ENCODE measurements at regions not wholly inside any gene's neighbourhood (a gene's known extent, or its start where the extent isn't known, plus 50 kb on each side); places are given as distances from the start of the nearest gene placed in this dataset.

DNA sequence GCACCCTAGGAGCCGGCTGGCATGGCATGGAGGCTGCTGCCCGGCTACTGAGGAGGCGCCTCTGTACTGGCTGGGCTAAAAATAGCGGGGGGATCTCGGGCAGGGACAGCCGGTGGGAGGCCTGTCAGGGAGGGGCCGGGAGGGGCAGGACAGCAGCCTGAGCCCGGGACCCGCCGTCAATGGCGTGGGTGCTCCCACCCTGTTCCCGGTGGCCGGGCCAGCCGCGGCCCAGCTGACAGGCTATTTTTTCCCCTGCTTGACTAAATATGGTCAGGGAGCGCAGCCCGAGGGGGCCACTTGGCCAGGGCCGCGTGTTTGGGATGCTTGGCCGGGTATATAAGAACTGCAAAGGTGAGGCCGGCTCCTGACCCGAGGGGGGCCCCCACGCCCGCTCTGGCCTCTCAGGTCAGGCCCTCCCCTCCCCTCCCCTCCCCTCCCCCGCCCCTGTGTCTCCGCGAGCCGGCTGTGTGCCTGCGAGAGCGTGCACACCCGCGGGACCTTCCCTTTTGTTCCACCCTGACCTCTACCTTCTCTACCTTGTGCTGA lies 74.4 kb upstream of the GATA5 start:
- CTCF ChIA-PET: no interaction called here
- TF ChIP-seq CTCF (IDR thresholded peaks at IDR 0.05; ENCODE audit: control extremely low read depth, extremely low read depth, low read depth, missing control alignments): no peak
- POLR2A ChIA-PET: no interaction called here
- no peak for DNase-seq (ENCODE audit: extremely low spot score)

- no peak for TF ChIP-seq CTCF (IDR thresholded peaks at IDR 0.05; ENCODE audit: control extremely low read depth, extremely low read depth, low read depth, missing control alignments)
- no peak for DNase-seq (ENCODE audit: extremely low spot score)
- POLR2A ChIA-PET: no interaction called here
- CTCF ChIA-PET: no interaction called here
Observed at GRCh38 chr20:62551407-62552323, 75.9 kb upstream of the GATA5 start.

DNA sequence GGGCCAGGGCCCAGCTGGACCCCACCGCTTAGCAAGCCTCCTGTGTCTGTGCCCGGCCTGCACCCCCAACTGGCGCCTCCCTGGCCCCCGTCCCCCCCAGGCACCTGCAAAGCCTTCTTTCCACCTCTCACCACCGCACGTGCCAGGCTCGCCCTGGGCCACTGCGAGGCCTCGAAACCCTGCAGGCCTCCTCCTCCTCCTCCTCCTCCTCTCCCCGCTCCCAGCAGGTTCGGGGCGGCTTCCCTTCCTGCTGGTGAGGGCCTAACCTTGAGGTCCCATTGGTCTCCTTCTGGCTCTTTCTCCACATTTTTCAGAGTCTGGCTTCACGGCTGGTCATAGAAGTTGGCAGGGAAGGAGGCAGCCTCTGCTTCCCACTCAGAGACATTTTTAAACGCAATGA lies 76.8 kb upstream of the GATA5 start:
- TF ChIP-seq CTCF (IDR thresholded peaks at IDR 0.05; ENCODE audit: control extremely low read depth, extremely low read depth, low read depth, missing control alignments): no peak
- no peak for DNase-seq (ENCODE audit: extremely low spot score)
- CTCF ChIA-PET: no interaction called here
- POLR2A ChIA-PET: no interaction called here

DNA sequence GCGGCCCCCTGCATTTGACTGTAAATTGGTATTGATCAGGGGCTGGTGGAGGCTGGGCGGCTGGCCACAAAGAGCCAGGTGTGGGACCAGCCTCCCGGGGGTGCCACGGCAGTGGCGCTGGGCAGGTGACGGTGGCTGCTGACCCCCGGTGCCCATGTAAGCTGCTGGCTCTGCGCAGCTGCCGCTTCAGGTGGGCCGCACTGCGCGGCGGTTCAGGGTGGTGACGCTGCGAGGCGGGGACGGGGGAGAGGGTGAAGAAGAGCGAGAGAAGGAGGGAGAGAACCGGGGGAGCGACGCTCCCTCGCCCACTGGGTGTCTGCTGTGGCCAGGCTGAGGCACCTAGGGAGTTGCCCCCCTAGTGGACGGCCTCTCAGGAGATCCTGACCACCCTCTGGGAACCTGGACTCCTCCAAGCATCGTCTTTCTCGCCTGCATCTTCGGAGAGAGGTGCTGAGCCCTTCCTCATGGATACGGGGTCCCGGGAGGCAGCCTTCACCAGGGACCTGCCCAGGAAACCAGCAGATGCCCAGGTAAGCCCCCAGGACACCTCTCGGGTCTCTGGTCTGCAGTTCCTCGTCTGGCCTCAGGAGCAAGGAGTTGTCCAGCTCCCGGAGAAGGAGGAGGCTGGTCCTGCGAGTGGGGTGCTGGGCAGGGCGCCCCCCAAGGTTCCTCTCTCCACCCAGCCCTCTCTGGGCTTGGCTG lies 77.5 kb upstream of the GATA5 start:
- no peak for TF ChIP-seq CTCF (IDR thresholded peaks at IDR 0.05; ENCODE audit: control extremely low read depth, extremely low read depth, low read depth, missing control alignments)
- ChIA-PET POLR2A (no interaction called here), CTCF (interaction anchor here (1.4 kb wide), 1 partner anchor 54 kb away, joined by 3 read pairs; no protein-coding TSS in a partner anchor)
- no peak for DNase-seq (ENCODE audit: extremely low spot score)

- no peak for TF ChIP-seq CTCF (IDR thresholded peaks at IDR 0.05; ENCODE audit: control extremely low read depth, extremely low read depth, low read depth, missing control alignments)
- CTCF ChIA-PET: interaction anchor here (1.4 kb wide), 1 partner anchor 54 kb away, joined by 3 read pairs; no protein-coding TSS in a partner anchor
Observed at GRCh38 chr20:62553838-62554161, 78.0 kb upstream of the GATA5 start.

DNA sequence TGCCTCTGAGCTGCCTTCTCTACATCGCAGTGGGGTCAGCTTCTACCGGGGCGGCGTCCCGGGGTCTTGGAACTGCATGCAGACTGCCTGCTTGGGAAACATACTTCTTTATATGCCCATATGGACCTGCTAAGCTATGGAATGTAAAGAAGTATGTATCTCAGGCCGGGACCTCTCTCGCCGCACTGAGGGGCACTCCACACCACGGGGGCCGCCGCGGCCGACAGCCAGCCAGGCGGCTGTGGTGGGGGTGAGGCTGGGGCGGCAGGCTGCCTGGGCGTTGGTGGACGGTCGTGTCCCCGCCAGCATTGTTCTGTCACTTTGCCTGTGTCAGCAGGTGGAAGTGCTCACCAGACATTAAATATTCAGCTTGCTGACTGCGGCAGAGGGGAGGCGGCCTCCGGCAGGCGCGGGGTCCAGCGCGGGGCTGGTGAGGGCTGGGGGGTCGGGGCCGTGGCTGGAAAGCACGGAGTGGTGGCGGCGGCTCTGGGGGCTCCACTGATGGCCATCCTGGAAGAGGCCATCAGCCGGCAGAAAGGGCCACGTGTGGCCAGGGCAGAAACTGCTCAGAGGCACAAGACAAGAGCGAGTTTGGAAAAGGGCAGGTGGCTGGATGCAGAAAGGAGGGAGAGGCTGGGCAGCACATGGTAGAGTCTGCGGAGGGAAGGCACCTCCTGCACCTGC lies 78.6 kb upstream of the GATA5 start:
- no peak for DNase-seq (ENCODE audit: extremely low spot score)
- ChIA-PET CTCF (interaction anchor here (1.4 kb wide), 1 partner anchor 55 kb away, joined by 3 read pairs; no protein-coding TSS in a partner anchor), POLR2A (no interaction called here)
- TF ChIP-seq CTCF (IDR thresholded peaks at IDR 0.05; ENCODE audit: control extremely low read depth, extremely low read depth, low read depth, missing control alignments): no peak

More at GRCh38 chr20:62553838-62554161, 78.0 kb upstream of the GATA5 start:
- POLR2A ChIA-PET: no interaction called here
- no peak for DNase-seq (ENCODE audit: extremely low spot score)
